Kidney glomerular epithelial cell (primary cell): ENCODE measurements at regions not wholly inside any gene's neighbourhood (a gene's known extent, or its start where the extent isn't known, plus 50 kb on each side); places are given as distances from the start of the nearest gene placed in this dataset.

Experiments used
- DNase-seq: peaks from one replicate; lab custom pipeline; 2025; lab: John Stamatoyannopoulos, UW

DNA sequence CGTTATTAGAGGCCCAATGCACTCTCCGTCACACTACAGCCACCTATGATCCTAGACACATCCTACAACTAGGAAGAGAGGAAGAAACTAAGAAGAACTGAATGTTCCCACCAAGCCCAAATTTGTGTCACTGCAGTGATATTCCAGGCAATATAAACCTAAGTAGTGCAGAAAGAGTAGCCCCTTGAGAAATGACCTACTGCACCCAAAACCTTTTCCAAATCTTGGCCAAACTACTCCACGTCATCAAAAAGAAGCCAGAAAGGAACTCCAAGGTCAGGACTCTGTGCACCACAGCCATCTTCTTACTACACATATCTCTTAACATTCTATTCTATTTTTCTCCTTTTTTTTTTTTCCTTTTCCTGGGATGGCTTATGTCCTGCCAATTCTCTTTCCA is 60.2 kb downstream of the ADAMTS1 start:
- DNase-seq: no peak

DNA sequence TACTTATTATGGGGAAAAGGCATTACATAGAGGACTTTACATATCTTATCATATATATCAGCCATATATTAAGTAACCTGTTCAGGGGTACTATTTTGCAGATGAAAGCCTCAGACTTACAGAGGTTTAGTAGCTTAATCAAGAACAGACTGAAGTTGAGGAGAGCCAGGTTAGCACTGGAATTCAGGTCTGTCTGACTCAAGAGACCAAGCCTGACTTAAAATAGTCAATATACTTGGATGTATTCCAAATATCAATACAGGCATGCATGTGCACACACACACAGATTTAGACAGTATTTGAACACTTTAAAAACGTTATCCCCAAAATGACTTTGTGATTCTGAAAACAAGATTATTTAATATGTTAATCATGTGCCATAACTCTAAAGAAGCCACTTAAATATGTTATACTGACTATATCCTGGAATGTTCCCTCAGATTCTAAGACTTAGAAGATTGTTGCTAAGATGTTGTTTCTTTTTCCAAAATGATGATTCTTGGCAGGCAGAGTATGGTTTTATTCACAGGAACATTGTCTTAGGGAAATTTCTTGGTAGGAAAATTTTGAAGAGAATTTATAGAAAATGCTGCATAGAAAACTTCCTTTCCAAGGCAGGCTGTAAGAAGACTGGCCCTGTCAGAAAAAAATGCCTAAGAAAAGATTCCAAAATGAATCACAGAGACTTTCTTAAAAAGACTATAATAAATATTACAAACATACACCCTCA is 61.6 kb downstream of the ADAMTS1 start:
- DNase-seq: no peak

DNA sequence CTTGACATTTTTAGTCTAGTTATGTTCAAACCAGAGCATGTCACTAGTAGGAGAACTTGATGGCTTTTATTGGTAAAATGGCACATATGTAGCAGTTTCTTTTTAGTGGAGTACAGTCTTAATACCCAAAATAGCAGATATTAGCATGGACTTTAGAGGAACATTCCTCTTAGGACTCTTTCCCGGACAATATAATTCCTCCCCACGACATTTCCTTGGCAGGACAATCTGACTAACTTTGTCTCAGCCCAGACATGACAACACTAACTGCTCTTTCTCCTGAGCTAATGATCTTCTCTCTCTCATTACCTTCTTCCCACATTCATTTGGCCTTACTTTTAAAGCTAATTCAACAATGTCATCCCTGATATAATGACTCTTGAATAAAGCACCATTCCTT is 62.5 kb downstream of the ADAMTS1 start:
- no peak for DNase-seq

DNA sequence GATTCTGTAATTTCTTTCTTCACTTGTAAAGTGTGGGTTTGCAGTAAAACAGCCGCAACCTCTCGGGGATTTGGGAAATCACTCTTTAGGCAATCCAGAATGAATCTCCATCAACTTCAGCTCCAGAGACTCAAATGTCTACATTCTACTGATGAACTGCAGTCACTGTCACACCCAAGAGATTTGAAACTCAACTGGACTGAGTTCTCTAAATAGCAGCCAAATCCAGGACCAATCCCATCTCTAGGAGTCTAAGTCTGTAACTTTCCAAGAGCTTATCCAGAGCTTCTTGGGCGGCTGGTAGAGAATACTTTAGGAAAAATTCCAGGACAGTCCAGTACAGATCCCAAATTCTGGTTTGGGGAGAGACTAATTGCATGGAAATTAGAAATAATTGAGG is 62.9 kb downstream of the ADAMTS1 start:
- DNase-seq: no peak

DNA sequence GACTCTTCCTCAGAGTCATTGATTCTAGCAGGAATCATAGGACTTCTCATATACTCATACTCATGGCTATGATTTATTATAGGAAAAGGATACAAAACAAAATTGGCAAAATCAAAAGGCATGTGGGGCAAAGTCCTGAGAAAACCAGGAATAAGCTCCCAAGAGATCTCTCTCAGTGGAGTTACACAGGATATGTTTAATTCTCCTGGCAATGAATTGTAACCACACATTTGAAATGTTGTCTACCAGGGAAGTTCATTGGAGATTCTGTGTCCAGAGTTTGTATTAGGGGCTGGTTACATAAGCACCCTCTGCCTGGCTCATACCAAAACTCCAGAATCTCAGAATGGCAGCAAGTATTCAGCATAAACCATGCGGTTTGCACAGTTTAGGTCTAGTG is 63.9 kb downstream of the ADAMTS1 start:
- DNase-seq: no peak

DNA sequence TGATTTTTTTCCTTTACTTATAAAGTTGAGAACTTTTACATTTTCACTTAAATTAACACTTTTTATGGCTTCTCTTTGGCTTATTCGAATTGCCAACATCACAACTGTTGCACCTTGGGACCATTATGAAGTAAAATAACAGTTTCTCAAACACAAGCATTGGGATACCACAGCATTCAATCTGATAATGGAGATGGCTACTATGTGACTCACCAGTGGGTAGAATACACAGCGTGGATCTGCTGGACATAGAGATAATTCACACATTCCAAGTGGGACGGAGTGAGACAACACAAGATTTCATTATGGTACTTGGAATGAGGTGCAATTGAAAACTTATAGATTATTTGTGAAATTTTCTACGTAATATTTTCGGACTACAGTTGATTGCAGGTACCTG is 68.0 kb downstream of the ADAMTS1 start:
- DNase-seq: no peak

DNA sequence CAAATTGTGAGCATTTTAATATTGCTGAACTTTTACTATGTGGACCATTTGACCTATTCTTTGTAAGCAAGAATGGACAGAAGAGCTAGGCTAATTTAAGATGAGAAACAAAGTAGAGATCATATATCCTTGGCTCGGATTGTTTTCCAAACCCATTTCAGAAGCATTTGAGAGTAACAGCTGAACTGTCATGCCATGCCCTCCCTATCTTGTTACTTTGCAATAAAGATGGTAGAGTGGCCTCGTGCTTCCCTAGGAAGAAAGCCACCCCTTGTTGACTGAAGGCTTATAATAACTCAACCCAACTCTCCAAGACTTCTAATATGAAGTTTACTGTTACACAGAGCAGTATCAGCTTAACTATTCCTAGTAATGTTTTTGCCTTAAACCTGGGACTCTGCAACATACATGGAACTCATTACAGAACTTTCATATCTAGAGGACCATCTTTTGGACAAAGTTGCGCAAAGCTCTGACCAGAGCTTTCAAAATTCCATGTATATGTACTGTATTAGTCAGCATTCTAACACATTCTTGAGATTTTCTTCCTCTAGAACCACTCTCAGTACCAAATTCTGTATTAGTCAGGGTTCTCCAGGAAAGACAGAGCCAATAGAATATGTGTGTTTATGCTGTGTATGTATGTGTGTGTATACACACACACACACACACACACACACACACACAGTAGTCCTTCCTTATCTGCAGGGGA is 68.7 kb downstream of the ADAMTS1 start:
- DNase-seq: peak; percentile 30

DNA sequence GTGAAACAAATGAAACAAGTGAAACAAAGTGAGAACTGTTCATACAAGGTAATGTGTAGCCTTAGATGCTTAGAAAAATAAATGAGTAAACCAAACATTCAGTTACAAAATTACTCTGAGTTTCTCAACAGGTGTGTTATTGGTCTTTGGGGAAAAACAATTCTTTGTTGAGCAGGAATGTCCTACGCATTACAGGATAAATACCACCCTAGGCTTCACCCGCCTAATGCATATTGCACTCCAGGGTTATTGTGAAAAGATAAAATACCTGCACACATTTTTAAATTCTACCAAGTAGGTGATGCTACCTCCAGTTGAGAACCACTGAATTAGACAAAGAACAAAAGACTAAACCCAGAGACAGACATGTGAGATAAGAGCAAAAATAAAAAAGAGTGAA is 72.2 kb downstream of the ADAMTS1 start:
- DNase-seq: no peak

DNA sequence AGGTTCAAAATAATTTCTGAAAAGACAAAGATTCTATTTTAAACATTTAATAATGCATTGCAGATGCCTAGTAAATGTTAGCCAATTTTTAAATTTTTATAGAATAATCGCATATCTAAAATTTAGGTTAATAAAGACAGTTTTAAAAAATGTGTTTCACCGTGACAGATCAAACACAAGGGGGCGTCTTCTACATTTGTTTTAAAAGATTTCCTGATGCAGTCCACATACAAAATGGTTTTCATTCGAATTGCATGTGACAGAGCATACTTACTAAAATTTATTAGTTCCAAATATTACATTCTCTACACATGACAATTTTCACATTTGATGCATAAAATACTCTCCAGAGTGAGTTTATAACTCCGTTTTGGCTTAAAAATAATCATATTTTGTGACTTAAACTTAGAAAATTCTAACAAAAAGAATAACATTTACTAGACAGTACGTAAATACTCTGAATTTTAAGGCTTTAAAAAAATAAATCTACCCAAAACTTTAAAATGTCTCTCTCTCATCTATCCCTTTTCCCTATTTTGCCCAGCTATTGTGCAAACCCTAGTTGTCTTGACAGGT is 75.5 kb downstream of the ADAMTS1 start:
- DNase-seq: peak; percentile 39

DNA sequence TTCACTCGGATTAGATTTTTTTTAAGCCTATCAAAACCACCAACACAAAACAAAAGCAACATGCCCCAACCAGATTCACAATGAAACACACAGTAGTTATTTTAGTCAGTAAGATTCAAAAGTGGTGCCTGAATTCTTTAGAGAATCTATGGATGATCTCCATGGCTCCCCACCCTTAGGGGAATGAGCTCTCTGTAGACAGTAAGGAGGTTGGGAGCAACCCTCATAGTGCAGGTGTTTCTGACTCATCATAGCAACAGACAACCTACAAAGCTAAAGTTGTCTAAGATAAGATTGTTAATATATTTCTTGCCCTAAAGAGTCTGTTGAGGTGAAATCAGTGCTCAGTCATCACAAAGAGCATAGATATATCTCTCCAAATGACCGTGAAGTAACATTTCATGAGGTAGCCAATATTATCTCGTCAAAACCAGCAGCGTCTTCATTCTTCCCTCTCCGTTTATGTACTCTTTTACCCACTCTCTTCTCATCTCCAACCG is 78.3 kb downstream of the ADAMTS1 start:
- DNase-seq: no peak

DNA sequence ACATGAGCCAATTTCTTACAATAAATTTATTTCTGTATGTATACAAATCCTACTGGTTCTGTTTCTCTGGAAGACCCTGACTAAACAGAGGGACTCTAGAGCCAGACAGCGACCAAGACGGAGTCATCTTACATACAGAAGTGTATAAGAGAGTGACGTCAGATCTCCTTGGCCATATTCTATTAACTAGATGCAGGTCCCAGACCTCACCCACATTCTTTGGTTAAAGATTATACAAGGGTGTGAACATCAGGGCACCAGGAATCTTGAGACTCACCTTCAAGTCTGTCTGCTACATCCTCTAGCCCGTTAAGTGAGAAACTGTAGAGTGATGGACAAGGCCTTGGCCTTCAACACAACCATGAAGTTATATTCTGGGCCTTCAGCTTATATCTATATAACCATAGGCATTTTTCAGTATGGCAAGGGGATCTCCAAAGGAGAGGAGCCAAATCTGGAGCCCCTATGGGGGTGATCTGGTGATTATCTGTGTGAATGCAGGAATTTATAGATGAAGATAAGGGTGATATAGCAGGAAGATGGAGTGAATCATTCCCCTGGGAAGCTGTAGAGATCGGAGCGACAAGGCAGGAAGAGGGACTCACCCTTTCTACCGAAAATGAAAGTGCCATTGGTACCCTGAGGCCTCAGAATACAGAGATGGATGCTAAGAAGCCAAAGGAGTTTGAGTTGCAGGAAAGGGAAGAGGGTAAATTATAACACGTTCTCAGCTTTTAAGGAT is 83.9 kb downstream of the ADAMTS1 start:
- no peak for DNase-seq

DNA sequence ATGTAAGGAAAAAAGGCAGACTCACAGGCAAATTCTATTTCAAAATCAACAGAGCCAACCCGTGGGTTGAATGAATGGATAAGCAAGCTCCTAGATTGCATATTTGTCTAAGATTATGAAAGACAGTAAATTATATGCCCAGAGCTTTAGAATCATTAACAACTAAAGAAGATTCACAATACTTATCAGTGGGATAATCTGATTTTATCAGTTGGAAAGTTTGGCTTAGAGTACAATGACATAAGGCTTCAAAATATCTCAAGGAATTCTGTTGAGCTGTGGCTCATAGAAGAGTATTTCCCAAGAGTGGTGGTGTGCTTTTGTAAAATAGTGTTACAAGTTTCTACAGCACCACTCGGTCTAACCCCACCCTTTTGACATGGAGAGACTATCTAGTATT is 85.5 kb downstream of the ADAMTS1 start:
- peak; percentile 4 for DNase-seq

DNA sequence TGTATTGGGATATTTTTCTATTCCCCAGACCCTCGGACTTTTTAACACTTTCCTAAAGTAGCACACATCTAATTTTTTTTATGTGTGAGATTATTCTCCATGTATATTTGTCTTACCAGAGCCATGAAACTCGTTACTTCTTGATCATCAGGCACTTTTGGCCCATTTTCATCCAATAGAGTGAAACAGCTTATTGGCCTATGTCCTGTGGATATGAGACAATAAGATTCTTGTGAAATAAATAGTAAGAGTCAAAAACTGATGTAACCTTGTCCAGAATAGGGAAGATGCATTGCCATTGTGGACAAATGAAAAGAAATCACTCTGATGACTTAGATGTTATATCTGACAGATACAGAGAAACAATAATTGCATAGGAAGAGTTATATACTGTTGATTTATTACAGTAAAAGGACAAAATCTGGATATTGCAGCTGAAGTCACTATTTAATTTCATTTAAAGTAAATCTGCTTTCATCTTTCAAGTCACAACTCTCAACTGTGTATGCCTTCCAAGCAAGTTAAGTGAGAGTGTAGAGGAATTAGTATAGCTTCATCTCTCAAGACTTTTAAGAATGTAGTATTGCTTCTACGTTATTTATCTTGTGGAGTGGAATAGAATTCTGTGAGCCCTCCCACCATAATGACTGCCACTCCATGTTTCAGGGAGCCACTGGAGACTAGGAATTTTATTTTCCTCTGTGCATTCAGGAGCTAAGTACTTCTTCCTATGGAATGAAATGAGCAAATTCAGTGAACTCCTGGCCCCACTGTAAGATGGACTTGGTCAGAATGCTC is 86.9 kb downstream of the ADAMTS1 start:
- peak; percentile 10 for DNase-seq

DNA sequence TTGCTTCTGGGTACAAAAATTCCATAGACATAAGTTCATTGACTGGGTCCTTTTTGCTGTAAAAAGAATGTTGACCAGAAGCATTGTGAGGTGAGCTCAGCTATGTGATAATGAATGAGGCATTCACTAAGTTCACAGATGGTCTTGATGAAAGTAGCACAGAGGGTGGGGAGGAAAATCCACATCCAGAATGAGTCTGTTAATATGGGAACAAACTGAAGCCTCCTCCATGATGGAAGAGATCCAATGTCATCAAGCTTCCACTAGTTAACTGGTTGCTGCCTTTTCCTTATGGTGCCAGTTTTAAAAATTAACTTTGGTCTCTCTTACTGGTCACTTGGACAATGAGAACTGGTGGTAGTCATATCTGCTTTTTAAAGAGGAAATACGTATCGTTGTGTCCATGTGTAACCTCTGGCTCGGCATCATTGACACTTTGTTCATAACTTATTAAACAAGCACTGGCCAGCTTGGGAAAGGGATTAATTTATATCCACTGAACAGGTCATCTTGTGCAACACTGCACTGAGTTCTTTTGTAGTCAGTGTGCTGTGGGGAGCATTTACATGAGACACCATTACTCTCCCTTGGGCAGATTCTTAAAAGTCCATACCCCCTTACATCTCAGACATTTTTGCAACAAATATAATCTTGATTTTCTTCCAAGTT is 88.6 kb downstream of the ADAMTS1 start:
- peak; percentile 99 for DNase-seq

DNA sequence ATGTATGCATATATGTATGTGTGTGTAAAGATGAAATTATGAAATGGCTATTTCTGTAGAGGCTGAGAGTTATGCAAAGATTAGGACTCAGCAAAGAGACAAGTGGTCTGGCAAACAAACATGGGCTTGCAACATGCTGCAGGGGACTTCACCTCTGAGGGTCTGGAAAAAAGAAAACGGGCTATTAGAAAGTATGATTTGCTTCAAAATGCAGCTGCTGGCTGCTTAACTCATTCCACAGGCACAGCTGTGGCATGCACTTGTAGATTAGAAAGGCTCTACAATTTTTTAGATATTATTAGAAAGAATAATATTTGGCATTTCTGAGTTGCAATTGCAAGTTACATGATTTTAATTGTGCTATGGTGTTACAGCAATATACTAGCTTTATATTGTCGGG is 90.4 kb downstream of the ADAMTS1 start:
- DNase-seq: no peak

DNA sequence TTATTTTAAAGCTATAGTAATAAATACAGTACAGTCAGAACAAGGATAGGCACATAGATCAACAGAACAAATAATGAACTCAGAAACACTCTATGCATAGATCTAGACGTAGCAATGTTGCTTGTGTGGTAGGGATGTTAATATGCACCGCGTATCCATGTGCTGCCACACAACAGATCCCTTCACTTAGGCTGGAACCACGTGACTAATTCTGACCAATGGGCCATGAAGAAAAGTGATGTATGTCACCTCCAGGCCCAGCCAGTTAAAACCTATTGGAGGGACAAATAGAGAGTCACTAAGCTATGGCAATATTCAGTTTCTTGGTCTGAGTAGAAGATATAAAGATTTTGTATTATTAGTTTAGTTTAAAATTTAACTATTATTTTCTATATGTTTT is 91.4 kb downstream of the ADAMTS1 start:
- no peak for DNase-seq

DNA sequence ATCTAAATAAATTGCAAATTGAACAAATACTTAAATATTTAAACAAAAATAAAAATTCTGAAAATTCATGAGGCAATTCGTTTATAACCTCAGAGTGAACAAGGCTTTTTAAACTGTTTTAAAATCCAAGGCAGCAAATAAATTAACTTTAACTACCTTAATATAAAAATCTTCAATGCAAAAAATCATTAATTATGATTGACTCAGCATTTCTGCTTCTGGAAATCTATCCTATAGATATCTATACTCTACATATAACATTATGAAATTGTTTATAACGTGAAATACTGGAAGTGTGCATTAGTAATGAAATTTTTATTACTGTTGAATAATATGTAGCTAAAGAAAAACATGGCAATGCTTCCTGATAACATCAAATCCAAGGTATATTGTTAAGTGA is 92.4 kb downstream of the ADAMTS1 start:
- no peak for DNase-seq

DNA sequence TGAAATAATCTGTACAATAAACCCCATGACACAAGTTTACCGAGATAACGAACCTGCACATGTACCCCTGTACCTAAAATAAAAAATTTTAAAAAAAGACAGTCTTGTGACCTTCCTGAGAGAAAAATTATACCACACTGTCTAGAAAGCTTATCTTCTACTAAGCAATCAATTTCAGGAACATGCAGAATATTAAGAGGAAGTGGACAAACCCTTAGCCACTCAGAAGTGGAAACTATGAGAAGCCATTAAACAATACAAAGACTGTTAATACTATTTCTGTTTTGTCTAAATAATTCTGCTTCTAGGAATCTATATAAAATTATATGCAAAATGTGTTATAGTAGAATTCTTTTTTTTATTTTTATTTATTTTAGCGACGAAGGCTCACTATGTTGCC is 93.9 kb downstream of the ADAMTS1 start:
- no peak for DNase-seq

DNA sequence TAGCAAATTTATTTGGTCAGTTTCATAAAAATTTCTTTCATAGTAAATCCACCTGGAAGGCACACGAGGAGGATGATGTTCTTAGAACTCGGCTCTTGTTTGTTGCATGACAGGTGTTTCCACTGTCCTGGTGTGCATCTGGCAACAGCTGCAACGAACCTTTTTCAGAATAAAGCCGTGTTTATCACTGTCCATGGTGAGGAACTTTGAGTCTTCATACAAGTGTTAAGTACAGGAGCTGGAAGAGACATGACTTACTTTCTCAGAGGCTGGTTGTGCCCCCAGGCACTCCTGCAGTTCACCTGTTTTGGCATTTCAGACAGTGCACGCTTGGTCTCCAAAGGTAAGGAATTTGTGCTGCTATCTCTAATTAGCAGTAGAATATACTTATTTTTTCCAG is 97.1 kb downstream of the ADAMTS1 start:
- DNase-seq: no peak

DNA sequence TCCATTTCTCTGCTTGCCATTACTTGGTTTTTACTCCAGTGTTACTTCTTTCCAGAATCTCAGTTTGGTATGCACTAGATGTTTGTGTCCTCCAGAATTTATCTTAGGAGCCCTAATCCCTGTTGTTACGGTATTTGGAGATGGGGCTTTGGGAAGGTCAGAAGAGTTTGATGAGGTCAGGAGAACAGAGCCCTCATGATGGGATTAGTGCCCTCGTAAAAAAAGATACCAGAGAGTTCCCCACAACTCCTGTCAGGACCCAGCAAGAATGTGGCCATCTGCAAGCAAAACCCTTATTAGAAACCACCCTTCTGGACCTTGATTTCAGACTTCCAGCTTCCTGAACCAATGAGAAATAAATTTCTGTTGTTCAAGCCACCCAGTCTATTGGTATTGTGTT is 98.0 kb downstream of the ADAMTS1 start:
- no peak for DNase-seq

DNA sequence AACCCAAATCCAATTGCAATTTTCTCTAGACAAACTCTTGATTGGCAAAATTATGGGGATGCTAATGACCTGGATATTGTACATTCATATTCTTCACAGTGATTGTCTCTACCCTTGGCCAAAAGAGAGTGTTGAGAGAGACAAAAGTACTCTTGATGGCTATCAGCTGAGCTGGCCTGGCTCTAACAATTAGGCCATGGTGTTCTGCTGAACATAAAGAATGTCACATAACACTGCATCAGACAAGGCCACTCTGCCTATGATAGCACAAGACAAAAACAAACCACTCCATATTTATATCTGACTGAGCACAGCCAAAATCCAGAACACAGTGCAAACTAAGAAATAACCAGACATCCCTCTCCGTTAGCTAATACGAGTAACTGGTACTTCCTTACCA is 101.7 kb downstream of the ADAMTS1 start:
- no peak for DNase-seq
